OCI-LY7 (cell line): ENCODE measurements at regions not wholly inside any gene's neighbourhood (a gene's known extent, or its start where the extent isn't known, plus 50 kb on each side); places are given as distances from the start of the nearest gene placed in this dataset.
"Not testable (repeated sequence)": the region's sequence is repeated elsewhere in the genome, so short reads cannot be mapped to it uniquely, and the experiment has no call there.

Experiments
- BruUV-seq: library from RNA; stranded (reverse); fragments of 400-500 nt; replicated peaks from 2 replicates; lab custom pipeline; 2021; lab: Mats Ljungman, UMichigan
- CTCF ChIA-PET: fragments of 300-600 bp; sonication (Branson Sonifier 250); formaldehyde crosslinking; loops from one replicate; lab custom pipeline; 2022; ENCODE audit warnings: antibody characterized with exemption; ENCODE audit not compliant: unreplicated experiment; lab: Charles Lee
- POLR2A ChIA-PET: fragments of 300-600 bp; sonication (Branson Sonifier 250); formaldehyde crosslinking; loops from one replicate; lab custom pipeline; 2022; ENCODE audit warnings: antibody characterized with exemption; lab: Charles Lee
- DNase-seq: peaks from one replicate; pipeline ENCODE4 v3.0.0-alpha.2; 2015; ENCODE audit warnings: low spot score
- H2AFZ ChIP-seq: fragments of 200-600 bp; sonication (generic), shearing (Covaris generic); 2 replicates; pipeline ENCODE4 v1.6.1; 2014; ENCODE audit warnings: mild to moderate bottlenecking, antibody characterized with exemption, low read length, moderate library complexity
- H3K27ac ChIP-seq: fragments of 200-600 bp; sonication (generic); 2 replicates; pipeline ENCODE4 v1.5.1; 2014; ENCODE audit warnings: mixed run types, low read depth, mild to moderate bottlenecking, moderate library complexity, low read length, inconsistent platforms; ENCODE audit not compliant: poor library complexity, severe bottlenecking
- H3K36me3 ChIP-seq: fragments of 200-600 bp; sonication (generic); 2 replicates; pipeline ENCODE4 v1.6.1; 2014; ENCODE audit warnings: mild to moderate bottlenecking, antibody characterized with exemption, low read length, moderate library complexity, mixed read lengths; ENCODE audit not compliant: insufficient read depth
- H3K4me1 ChIP-seq: fragments of 200-600 bp; sonication (generic); 2 replicates; pipeline ENCODE4 v1.5.1; 2014; ENCODE audit warnings: mild to moderate bottlenecking, low read length; ENCODE audit not compliant: insufficient read depth, poor library complexity, severe bottlenecking
- H3K4me2 ChIP-seq: fragments of 200-600 bp; sonication (generic); 2 replicates; pipeline ENCODE4 v1.6.1; 2014; ENCODE audit warnings: mild to moderate bottlenecking, low read length
- H3K4me3 ChIP-seq: fragments of 200-600 bp; sonication (generic); 2 replicates; pipeline ENCODE4 v1.5.1; 2014; ENCODE audit warnings: mild to moderate bottlenecking, low read depth, low read length; ENCODE audit not compliant: poor library complexity, severe bottlenecking
- H3K79me2 ChIP-seq: fragments of 200-600 bp; sonication (generic); 2 replicates; pipeline ENCODE4 v1.6.1; 2016; ENCODE audit warnings: low read depth, mild to moderate bottlenecking, low read length, moderate library complexity, mixed read lengths; ENCODE audit not compliant: insufficient read depth
- H3K9me2 ChIP-seq: fragments of 200-600 bp; sonication (generic); 2 replicates; pipeline ENCODE4 v1.6.1; 2016; ENCODE audit warnings: mild to moderate bottlenecking, low read length, mixed read lengths; ENCODE audit not compliant: insufficient read depth
- H3K9me3 ChIP-seq: fragments of 200-600 bp; sonication (generic); 2 replicates; pipeline ENCODE4 v1.6.1; 2014; ENCODE audit warnings: mild to moderate bottlenecking, mixed run types, low read length, mixed read lengths
- H4K20me1 ChIP-seq: fragments of 200-600 bp; sonication (generic); 2 replicates; pipeline ENCODE4 v1.6.1; 2014; ENCODE audit warnings: mild to moderate bottlenecking, antibody characterized with exemption, low read length, moderate library complexity, mixed read lengths; ENCODE audit not compliant: insufficient read depth
- CTCF ChIP-seq: fragments of 200-600 bp; sonication (generic); conservative IDR thresholded peaks from 2 replicates; pipeline ENCODE4 v1.5.1; 2014; ENCODE audit warnings: mild to moderate bottlenecking, antibody characterized with exemption, low read length, moderate library complexity, mixed read lengths
- EZH2phosphoT487 ChIP-seq: fragments of 200-600 bp; sonication (generic); IDR thresholded peaks from 2 replicates; pipeline ENCODE4 v1.6.1; 2018; ENCODE audit warnings: low read depth, borderline replicate concordance, mild to moderate bottlenecking, mixed run types, antibody characterized with exemption, low read length, moderate library complexity, mixed read lengths
- intact Hi-C: fragments of 100-400 bp; cut with micrococcal nuclease; formaldehyde crosslinking; loops from one replicate; pipeline ENCODE4 v1.10.0; 2022; ENCODE audit not compliant: unreplicated experiment

GRCh38 chr13:22900416-22900951, 280.3 kb upstream of the SGCG start:
- POLR2A ChIA-PET, BruUV-seq, DNase-seq, CTCF ChIA-PET, H3K4me2 ChIP-seq, H3K79me2 ChIP-seq, H2AFZ ChIP-seq, H3K4me3 ChIP-seq, H4K20me1 ChIP-seq, H3K9me2 ChIP-seq, H3K27ac ChIP-seq, intact Hi-C loops, H3K4me1 ChIP-seq: not testable (repeated sequence)
- peaks cover 22% of the 10 kb centered on the region for H3K36me3 ChIP-seq
- H3K9me3 ChIP-seq = peaks cover 26% of the 10 kb centered on the region; the same call in 1 of the 2 replicates

GRCh38 chr13:22903301-22903700, 277.5 kb upstream of the SGCG start:
- POLR2A ChIA-PET = interaction anchor here (1.3 to 1.5 kb wide), 2 partner anchors 9 to 20 kb away, joined by 4 read pairs; no protein-coding TSS in a partner anchor
- Histone ChIP-seq H3K9me3 (peaks cover 20% of the 10 kb centered on the region; the same call in 1 of the 2 replicates), H3K4me3 (no peak overlapping the region), H3K36me3 (peaks cover 33% of the 10 kb centered on the region), H3K9me2 (no peaks in the 10 kb centered on the region), H3K79me2 (0 out of 2 replicates have a peak, but pooled peaks cover 4% of the 10 kb centered on the region), H3K4me1 (no peaks in the 10 kb centered on the region), H3K4me2 (no peak overlapping the region), H2AFZ (no peak overlapping the region), H4K20me1 (no peaks in the 10 kb centered on the region), H3K27ac (no peak overlapping the region)
- no TSS peak for BruUV-seq
- no peak for TF ChIP-seq EZH2phosphoT487
- no peak for TF ChIP-seq CTCF
- CTCF ChIA-PET = no interaction called here
- DNase-seq = no peak
- intact Hi-C loops = no loop called here

GRCh38 chr13:22903925-22904324, 276.9 kb upstream of the SGCG start:
- H3K27ac ChIP-seq = no peak overlapping the region
- no peaks in the 10 kb centered on the region for H3K9me2 ChIP-seq
- H3K36me3 ChIP-seq = peaks cover 39% of the 10 kb centered on the region
- no peaks in the 10 kb centered on the region for H3K79me2 ChIP-seq
- TF ChIP-seq CTCF (no peak), EZH2phosphoT487 (no peak)
- peaks cover 19% of the 10 kb centered on the region; the same call in 1 of the 2 replicates for H3K9me3 ChIP-seq
- no peaks in the 10 kb centered on the region for H4K20me1 ChIP-seq
- H3K4me2 ChIP-seq = no peak overlapping the region
- intact Hi-C loops = no loop called here
- no peaks in the 10 kb centered on the region for H3K4me1 ChIP-seq
- no peak overlapping the region for H3K4me3 ChIP-seq
- DNase-seq = no peak
- CTCF ChIA-PET = no interaction called here
- H2AFZ ChIP-seq = no peak overlapping the region
- BruUV-seq = no TSS peak
- POLR2A ChIA-PET = interaction anchor here (1.3 to 1.5 kb wide), 2 partner anchors 10 to 21 kb away, joined by 4 read pairs; no protein-coding TSS in a partner anchor
